Skeletal muscle satellite cell (primary cell): ENCODE measurements at regions not wholly inside any gene's neighbourhood (a gene's known extent, or its start where the extent isn't known, plus 50 kb on each side); places are given as distances from the start of the nearest gene placed in this dataset.

Experiments
- H3K27me3 ChIP-seq: 2 replicates; pipeline ENCODE4 v1.7.0; 2013; ENCODE audit warnings: low read length; ENCODE audit not compliant: control insufficient read depth, insufficient read depth
- H3K36me3 ChIP-seq: 2 replicates; pipeline ENCODE4 v1.7.0; 2013; ENCODE audit warnings: mild to moderate bottlenecking, control low read depth, low read length; ENCODE audit not compliant: insufficient read depth
- H3K4me1 ChIP-seq: 2 replicates; pipeline ENCODE4 v1.7.0; 2013; ENCODE audit warnings: low read length; ENCODE audit not compliant: control insufficient read depth, insufficient read depth
- H3K4me2 ChIP-seq: 2 replicates; pipeline ENCODE4 v1.7.0; 2013; ENCODE audit warnings: mild to moderate bottlenecking, low read length
- H3K4me3 ChIP-seq: 2 replicates; pipeline ENCODE4 v1.7.0; 2013; ENCODE audit warnings: low read length
- H3K9ac ChIP-seq: 2 replicates; pipeline ENCODE4 v1.7.0; 2013; ENCODE audit warnings: mild to moderate bottlenecking, low read depth, low read length, moderate library complexity
- H3K9me3 ChIP-seq: replicated peaks from 2 replicates; pipeline ENCODE4 v1.7.0; 2013; ENCODE audit warnings: mild to moderate bottlenecking, control low read depth, low read length

GRCh38 chr5:88419931-88420330, 151.3 kb upstream of the TMEM161B start:
- Histone ChIP-seq H3K9me3 (no peaks in the 10 kb centered on the region), H3K27me3 (no peaks in the 10 kb centered on the region), H3K9ac (no peak overlapping the region), H3K36me3 (no peaks in the 10 kb centered on the region), H3K4me1 (no peaks in the 10 kb centered on the region), H3K4me3 (no peak overlapping the region), H3K4me2 (no peak overlapping the region)

GRCh38 chr5:88407341-88407740, 138.7 kb upstream of the TMEM161B start:
- H3K9ac ChIP-seq, result no peak overlapping the region
- H3K4me1 ChIP-seq, result no peaks in the 10 kb centered on the region
- no peaks in the 10 kb centered on the region for H3K36me3 ChIP-seq
- no peaks in the 10 kb centered on the region for H3K9me3 ChIP-seq
- no peak overlapping the region for H3K4me2 ChIP-seq
- no peaks in the 10 kb centered on the region for H3K27me3 ChIP-seq
- H3K4me3 ChIP-seq, result no peak overlapping the region

- Histone ChIP-seq H3K4me2 (no peak overlapping the region), H3K4me1 (no peaks in the 10 kb centered on the region), H3K4me3 (no peak overlapping the region), H3K27me3 (no peaks in the 10 kb centered on the region), H3K36me3 (no peaks in the 10 kb centered on the region), H3K9ac (no peak overlapping the region), H3K9me3 (no peaks in the 10 kb centered on the region)
Measured at GRCh38 chr5:88405783-88406182, 137.1 kb upstream of the TMEM161B start.

- Histone ChIP-seq H3K4me1 (no peaks in the 10 kb centered on the region), H3K9ac (no peak overlapping the region), H3K9me3 (no peaks in the 10 kb centered on the region), H3K4me2 (no peak overlapping the region), H3K4me3 (no peak overlapping the region), H3K36me3 (no peaks in the 10 kb centered on the region), H3K27me3 (no peaks in the 10 kb centered on the region)
Measured at GRCh38 chr5:88404405-88404804, 135.8 kb upstream of the TMEM161B start.

GRCh38 chr5:88401686-88402085, 133.0 kb upstream of the TMEM161B start:
- no peaks in the 10 kb centered on the region for H3K4me1 ChIP-seq
- no peaks in the 10 kb centered on the region for H3K9me3 ChIP-seq
- H3K4me2 ChIP-seq, result no peak overlapping the region
- H3K4me3 ChIP-seq, result no peak overlapping the region
- no peaks in the 10 kb centered on the region for H3K27me3 ChIP-seq
- H3K9ac ChIP-seq, result no peak overlapping the region
- H3K36me3 ChIP-seq, result no peaks in the 10 kb centered on the region

GRCh38 chr5:88401228-88401627, 132.6 kb upstream of the TMEM161B start:
- no peaks in the 10 kb centered on the region for H3K27me3 ChIP-seq
- H3K36me3 ChIP-seq, result no peaks in the 10 kb centered on the region
- H3K9ac ChIP-seq, result no peak overlapping the region
- H3K4me2 ChIP-seq, result no peak overlapping the region
- no peak overlapping the region for H3K4me3 ChIP-seq
- no peaks in the 10 kb centered on the region for H3K9me3 ChIP-seq
- no peaks in the 10 kb centered on the region for H3K4me1 ChIP-seq

GRCh38 chr5:88399561-88399960, 130.9 kb upstream of the TMEM161B start:
- H3K4me1 ChIP-seq, result no peaks in the 10 kb centered on the region
- H3K4me3 ChIP-seq, result no peak overlapping the region
- H3K4me2 ChIP-seq, result no peak overlapping the region
- no peaks in the 10 kb centered on the region for H3K36me3 ChIP-seq
- H3K9ac ChIP-seq, result no peak overlapping the region
- no peaks in the 10 kb centered on the region for H3K9me3 ChIP-seq
- no peaks in the 10 kb centered on the region for H3K27me3 ChIP-seq

GRCh38 chr5:88398316-88398715, 129.7 kb upstream of the TMEM161B start:
- Histone ChIP-seq H3K4me1 (no peaks in the 10 kb centered on the region), H3K4me2 (no peak overlapping the region), H3K9ac (no peak overlapping the region), H3K4me3 (no peak overlapping the region), H3K36me3 (no peaks in the 10 kb centered on the region), H3K9me3 (no peaks in the 10 kb centered on the region), H3K27me3 (no peaks in the 10 kb centered on the region)

- H3K27me3 ChIP-seq, result no peaks in the 10 kb centered on the region
Measured at GRCh38 chr5:88396751-88397281, 128.2 kb upstream of the TMEM161B start.

GRCh38 chr5:88396000-88396535, 127.4 kb upstream of the TMEM161B start:
- H3K4me1 ChIP-seq, result no peaks in the 10 kb centered on the region
- no peak overlapping the region for H3K4me2 ChIP-seq
- no peaks in the 10 kb centered on the region for H3K9me3 ChIP-seq
- H3K9ac ChIP-seq, result no peak overlapping the region
- no peak overlapping the region for H3K4me3 ChIP-seq
- H3K27me3 ChIP-seq, result no peaks in the 10 kb centered on the region
- no peaks in the 10 kb centered on the region for H3K36me3 ChIP-seq

More at GRCh38 chr5:88396751-88397281, 128.2 kb upstream of the TMEM161B start:
- no peaks in the 10 kb centered on the region for H3K9me3 ChIP-seq
- peak overlapping the region; percentile 64 for H3K4me3 ChIP-seq
- peak overlapping the region; percentile 75 for H3K4me2 ChIP-seq
- no peaks in the 10 kb centered on the region for H3K36me3 ChIP-seq
- H3K4me1 ChIP-seq, result no peaks in the 10 kb centered on the region
- no peak overlapping the region for H3K9ac ChIP-seq

GRCh38 chr5:88395264-88395663, 126.6 kb upstream of the TMEM161B start:
- no peaks in the 10 kb centered on the region for H3K9me3 ChIP-seq
- H3K4me1 ChIP-seq, result no peaks in the 10 kb centered on the region
- H3K4me2 ChIP-seq, result no peak overlapping the region
- H3K9ac ChIP-seq, result no peak overlapping the region
- no peaks in the 10 kb centered on the region for H3K27me3 ChIP-seq
- H3K4me3 ChIP-seq, result no peak overlapping the region
- H3K36me3 ChIP-seq, result no peaks in the 10 kb centered on the region

GRCh38 chr5:88394536-88395175, 126.0 kb upstream of the TMEM161B start:
- Histone ChIP-seq H3K27me3 (no peaks in the 10 kb centered on the region), H3K4me3 (no peak overlapping the region), H3K4me2 (no peak overlapping the region), H3K4me1 (no peaks in the 10 kb centered on the region), H3K36me3 (no peaks in the 10 kb centered on the region), H3K9ac (no peak overlapping the region), H3K9me3 (no peaks in the 10 kb centered on the region)
